Mesothelial cell of epicardium (in vitro differentiated cells): ENCODE measurements at regions not wholly inside any gene's neighbourhood (a gene's known extent, or its start where the extent isn't known, plus 50 kb on each side); places are given as distances from the start of the nearest gene placed in this dataset.
"Not testable (repeated sequence)": the region's sequence is repeated elsewhere in the genome, so short reads cannot be mapped to it uniquely, and the experiment has no call there.

Experiments used
- DNase-seq, 2 experiments: peaks; one replicate each; pipeline ENCODE4 v3.0.0; 2021; ENCODE audit warnings: low spot score in 2 of 2; ENCODE audit not compliant: unreplicated experiment in 2 of 2
- H3K27ac Mint-ChIP-seq: 2 replicates; pipeline ENCODE4 v1.8.0; 2021; ENCODE audit warnings: mixed read lengths
- H3K27me3 Mint-ChIP-seq: 2 replicates; pipeline ENCODE4 v1.8.0; 2021; ENCODE audit warnings: low read depth, mixed read lengths
- H3K36me3 Mint-ChIP-seq: 2 replicates; pipeline ENCODE4 v1.8.0; 2021; ENCODE audit warnings: mixed read lengths
- H3K4me1 Mint-ChIP-seq: 2 replicates; pipeline ENCODE4 v1.8.0; 2021; ENCODE audit warnings: mixed read lengths
- H3K4me3 Mint-ChIP-seq: 2 replicates; pipeline ENCODE4 v1.8.0; 2021; ENCODE audit warnings: mild to moderate bottlenecking, moderate library complexity, mixed read lengths
- H3K9me3 Mint-ChIP-seq: 2 replicates; pipeline ENCODE4 v1.8.0; 2021; ENCODE audit warnings: mixed read lengths
- CTCF ChIP-seq: fragments of 200-600 bp; sonication (generic); IDR thresholded peaks from one replicate; pipeline ENCODE4 v1.5.0; 2021; ENCODE audit warnings: antibody characterized with exemption; ENCODE audit not compliant: unreplicated experiment

GRCh38 chr3:180420804-180421203, 181.2 kb upstream of the TTC14 start:
- Mint-ChIP-seq H3K36me3 (no peaks in the 10 kb centered on the region), H3K9me3 (peaks cover 4% of the 10 kb centered on the region), H3K27ac (no peak overlapping the region), H3K27me3 (no peaks in the 10 kb centered on the region), H3K4me1 (no peaks in the 10 kb centered on the region), H3K4me3 (no peak overlapping the region)
- TF ChIP-seq CTCF, result no peak
- DNase-seq, result no peak

GRCh38 chr3:180421221-180421620, 180.7 kb upstream of the TTC14 start:
- TF ChIP-seq CTCF, result no peak
- no peaks in the 10 kb centered on the region for H3K27me3 Mint-ChIP-seq
- DNase-seq, result no peak
- no peak overlapping the region for H3K27ac Mint-ChIP-seq
- peaks cover 4% of the 10 kb centered on the region for H3K9me3 Mint-ChIP-seq
- H3K36me3 Mint-ChIP-seq, result no peaks in the 10 kb centered on the region
- H3K4me1 Mint-ChIP-seq, result no peaks in the 10 kb centered on the region
- H3K4me3 Mint-ChIP-seq, result no peak overlapping the region

- Mint-ChIP-seq H3K4me3 (no peak overlapping the region), H3K36me3 (no peaks in the 10 kb centered on the region), H3K9me3 (peaks cover 4% of the 10 kb centered on the region), H3K27ac (no peak overlapping the region), H3K27me3 (no peaks in the 10 kb centered on the region), H3K4me1 (no peaks in the 10 kb centered on the region)
- DNase-seq, result no peak
- TF ChIP-seq CTCF, result no peak
Measured at GRCh38 chr3:180421721-180422120, 180.2 kb upstream of the TTC14 start.

- H3K9me3 Mint-ChIP-seq, H3K4me1 Mint-ChIP-seq, DNase-seq, H3K27ac Mint-ChIP-seq, H3K36me3 Mint-ChIP-seq, H3K27me3 Mint-ChIP-seq, H3K4me3 Mint-ChIP-seq: not testable (repeated sequence)
Measured at GRCh38 chr3:180424305-180424704, 177.7 kb upstream of the TTC14 start.

GRCh38 chr3:180430896-180431295, 171.1 kb upstream of the TTC14 start:
- no peak for TF ChIP-seq CTCF
- H3K36me3 Mint-ChIP-seq, result no peaks in the 10 kb centered on the region
- no peak for DNase-seq

GRCh38 chr3:180433152-180433551, 168.8 kb upstream of the TTC14 start:
- H3K4me3 Mint-ChIP-seq, result no peak overlapping the region
- no peak for TF ChIP-seq CTCF
- DNase-seq, result no peak
- no peaks in the 10 kb centered on the region for H3K4me1 Mint-ChIP-seq
- peaks cover 10% of the 10 kb centered on the region for H3K9me3 Mint-ChIP-seq
- no peaks in the 10 kb centered on the region for H3K27me3 Mint-ChIP-seq
- H3K36me3 Mint-ChIP-seq, result no peaks in the 10 kb centered on the region
- H3K27ac Mint-ChIP-seq, result no peak overlapping the region

More at GRCh38 chr3:180430896-180431295, 171.1 kb upstream of the TTC14 start:
- H3K9me3 Mint-ChIP-seq, result peaks cover 10% of the 10 kb centered on the region
- H3K27ac Mint-ChIP-seq, result no peak overlapping the region
- no peaks in the 10 kb centered on the region for H3K27me3 Mint-ChIP-seq
- no peak overlapping the region for H3K4me3 Mint-ChIP-seq
- H3K4me1 Mint-ChIP-seq, result no peaks in the 10 kb centered on the region
